MCF 10A (cell line): ENCODE measurements at regions not wholly inside any gene's neighbourhood (a gene's known extent, or its start where the extent isn't known, plus 50 kb on each side); places are given as distances from the start of the nearest gene placed in this dataset.

Source experiments
- BruUV-seq: library from RNA; stranded (reverse); fragments of 400-500 nt; replicated peaks from 2 replicates; lab custom pipeline; 2021; lab: Mats Ljungman, UMichigan
- CTCF ChIA-PET: fragments of 300-600 bp; sonication (Branson Sonifier 250); formaldehyde crosslinking; extraction: SDS; loops from one replicate; lab custom pipeline; 2021; ENCODE audit warnings: antibody characterized with exemption, inconsistent platforms; lab: Yijun Ruan, JAX
- POLR2A ChIA-PET: fragments of 300-600, 350-650 bp; sonication (Branson Sonifier 250); formaldehyde crosslinking; extraction: SDS; loops from one replicate; lab custom pipeline; 2020; ENCODE audit warnings: antibody characterized with exemption, inconsistent platforms; lab: Yijun Ruan, JAX
- DNase-seq: peaks from one replicate; pipeline ENCODE4 v3.0.0-alpha.2; 2018; ENCODE audit not compliant: unreplicated experiment
- H3K27ac Mint-ChIP-seq: one replicate; pipeline ENCODE4 v1.8.0; 2022; ENCODE audit warnings: mild to moderate bottlenecking, low read depth, mixed read lengths; ENCODE audit not compliant: unreplicated experiment
- H3K27me3 Mint-ChIP-seq: one replicate; pipeline ENCODE4 v1.8.0; 2022; ENCODE audit warnings: mixed read lengths; ENCODE audit not compliant: insufficient read depth, unreplicated experiment
- H3K36me3 Mint-ChIP-seq: one replicate; pipeline ENCODE4 v1.8.0; 2022; ENCODE audit warnings: mild to moderate bottlenecking, moderate library complexity, mixed read lengths; ENCODE audit not compliant: insufficient read depth, unreplicated experiment
- H3K4me1 Mint-ChIP-seq: one replicate; pipeline ENCODE4 v1.8.0; 2022; ENCODE audit warnings: mixed read lengths; ENCODE audit not compliant: insufficient read depth, unreplicated experiment
- H3K4me3 Mint-ChIP-seq: one replicate; pipeline ENCODE4 v1.8.0; 2022; ENCODE audit warnings: mild to moderate bottlenecking, moderate library complexity, mixed read lengths; ENCODE audit not compliant: unreplicated experiment
- H3K9me3 Mint-ChIP-seq: one replicate; pipeline ENCODE4 v1.8.0; 2022; ENCODE audit warnings: mixed read lengths; ENCODE audit not compliant: unreplicated experiment
- intact Hi-C: fragments of 100-400 bp; cut with micrococcal nuclease; formaldehyde crosslinking; loops from 2 replicates; pipeline ENCODE4 v1.14.1; 2022
- TF ChIP-seq, protein P1 (sequence below): fragments of 200-600 bp; IDR thresholded peaks from one replicate; pipeline ENCODE4 v1.8.0; 2022; ENCODE audit warnings: antibody characterized with exemption, mild to moderate bottlenecking; ENCODE audit not compliant: unreplicated experiment

- TF ChIP-seq, protein P1, sequence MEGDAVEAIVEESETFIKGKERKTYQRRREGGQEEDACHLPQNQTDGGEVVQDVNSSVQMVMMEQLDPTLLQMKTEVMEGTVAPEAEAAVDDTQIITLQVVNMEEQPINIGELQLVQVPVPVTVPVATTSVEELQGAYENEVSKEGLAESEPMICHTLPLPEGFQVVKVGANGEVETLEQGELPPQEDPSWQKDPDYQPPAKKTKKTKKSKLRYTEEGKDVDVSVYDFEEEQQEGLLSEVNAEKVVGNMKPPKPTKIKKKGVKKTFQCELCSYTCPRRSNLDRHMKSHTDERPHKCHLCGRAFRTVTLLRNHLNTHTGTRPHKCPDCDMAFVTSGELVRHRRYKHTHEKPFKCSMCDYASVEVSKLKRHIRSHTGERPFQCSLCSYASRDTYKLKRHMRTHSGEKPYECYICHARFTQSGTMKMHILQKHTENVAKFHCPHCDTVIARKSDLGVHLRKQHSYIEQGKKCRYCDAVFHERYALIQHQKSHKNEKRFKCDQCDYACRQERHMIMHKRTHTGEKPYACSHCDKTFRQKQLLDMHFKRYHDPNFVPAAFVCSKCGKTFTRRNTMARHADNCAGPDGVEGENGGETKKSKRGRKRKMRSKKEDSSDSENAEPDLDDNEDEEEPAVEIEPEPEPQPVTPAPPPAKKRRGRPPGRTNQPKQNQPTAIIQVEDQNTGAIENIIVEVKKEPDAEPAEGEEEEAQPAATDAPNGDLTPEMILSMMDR: no peak
- Mint-ChIP-seq H3K9me3 (no peaks in the 10 kb centered on the region), H3K36me3 (no peaks in the 10 kb centered on the region), H3K27me3 (no peaks in the 10 kb centered on the region), H3K4me1 (peaks cover 5% of the 10 kb centered on the region), H3K27ac (no peak overlapping the region), H3K4me3 (no peak overlapping the region)
- intact Hi-C loops: no loop called here
- no peak for DNase-seq
- POLR2A ChIA-PET: interaction anchor here (1.1 kb wide), 1 partner anchor 23 kb away, joined by 3 read pairs; no protein-coding TSS in a partner anchor
- no TSS peak for BruUV-seq
- CTCF ChIA-PET: no interaction called here
These were observed 167.6 kb downstream of the LNPK start for GRCh38 chr2:175834477-175834876.

- CTCF ChIA-PET: no interaction called here
- no peaks in the 10 kb centered on the region for H3K27me3 Mint-ChIP-seq
- BruUV-seq: no TSS peak
- H3K27ac Mint-ChIP-seq: no peak overlapping the region
- H3K9me3 Mint-ChIP-seq: no peaks in the 10 kb centered on the region
- TF ChIP-seq, protein P1: no peak
- H3K4me3 Mint-ChIP-seq: no peak overlapping the region
- peaks cover 5% of the 10 kb centered on the region for H3K4me1 Mint-ChIP-seq
- POLR2A ChIA-PET: no interaction called here
- intact Hi-C loops: no loop called here
- H3K36me3 Mint-ChIP-seq: no peaks in the 10 kb centered on the region
- DNase-seq: no peak
These were observed 169.2 kb downstream of the LNPK start for GRCh38 chr2:175832866-175833265.

- TF ChIP-seq, protein P1: no peak
- ChIA-PET CTCF (interaction anchor here (0.6 kb wide), 1 partner anchor 267 kb away, joined by 3 read pairs; no protein-coding TSS in a partner anchor), POLR2A (no interaction called here)
- Mint-ChIP-seq H3K4me1 (no peaks in the 10 kb centered on the region), H3K36me3 (no peaks in the 10 kb centered on the region), H3K27ac (no peak overlapping the region), H3K27me3 (no peaks in the 10 kb centered on the region), H3K4me3 (no peak overlapping the region), H3K9me3 (no peaks in the 10 kb centered on the region)
- intact Hi-C loops: no loop called here
- no peak for DNase-seq
- no TSS peak for BruUV-seq
These were observed 172.3 kb downstream of the LNPK start for GRCh38 chr2:175829741-175830140.

GRCh38 chr2:175827856-175828255, 174.2 kb downstream of the LNPK start:
- Mint-ChIP-seq H3K27ac (no peak overlapping the region), H3K9me3 (no peaks in the 10 kb centered on the region), H3K4me3 (no peak overlapping the region), H3K4me1 (no peaks in the 10 kb centered on the region), H3K27me3 (no peaks in the 10 kb centered on the region), H3K36me3 (no peaks in the 10 kb centered on the region)
- CTCF ChIA-PET: no interaction called here
- intact Hi-C loops: no loop called here
- TF ChIP-seq, protein P1: no peak
- no peak for DNase-seq
- POLR2A ChIA-PET: no interaction called here
- BruUV-seq: no TSS peak
